NCI-H226 (cell line): ENCODE measurements at regions not wholly inside any gene's neighbourhood (a gene's known extent, or its start where the extent isn't known, plus 50 kb on each side); places are given as distances from the start of the nearest gene placed in this dataset.

Experiments used
- DNase-seq: peaks from one replicate; pipeline ENCODE4 v3.0.0-alpha.2; 2015

DNA sequence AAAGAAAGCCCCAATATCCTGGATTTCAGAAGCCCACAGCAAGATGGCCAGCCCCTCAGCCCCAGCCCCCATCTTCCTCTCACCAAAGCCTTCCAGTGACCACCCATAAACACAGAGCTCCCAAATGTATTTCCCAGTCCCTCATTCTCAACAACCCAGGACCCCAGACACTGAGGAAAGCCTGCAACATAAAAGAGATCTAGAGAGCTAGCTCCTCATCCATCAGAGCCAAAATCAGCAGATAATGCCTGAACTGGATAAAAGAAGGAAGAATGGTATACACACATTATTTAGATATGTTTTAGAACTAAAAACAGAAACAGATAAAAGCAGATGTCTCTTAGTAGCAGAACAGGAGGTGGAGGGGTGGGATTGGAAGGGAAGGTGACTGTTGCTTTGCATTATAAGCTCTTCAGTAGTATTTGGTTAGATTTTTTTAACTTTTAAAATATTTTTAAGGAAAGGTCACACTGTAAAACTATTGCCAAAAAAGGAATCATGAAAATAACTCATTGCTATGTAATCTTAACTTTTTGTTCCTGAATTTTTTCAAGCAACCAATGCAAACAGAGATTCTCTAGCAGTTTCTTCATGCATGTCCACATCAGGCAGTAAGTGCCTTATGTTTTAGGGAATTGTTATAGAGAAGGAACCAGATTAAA lies 144.2 kb upstream of the PKDCC start:
- DNase-seq, result no peak

DNA sequence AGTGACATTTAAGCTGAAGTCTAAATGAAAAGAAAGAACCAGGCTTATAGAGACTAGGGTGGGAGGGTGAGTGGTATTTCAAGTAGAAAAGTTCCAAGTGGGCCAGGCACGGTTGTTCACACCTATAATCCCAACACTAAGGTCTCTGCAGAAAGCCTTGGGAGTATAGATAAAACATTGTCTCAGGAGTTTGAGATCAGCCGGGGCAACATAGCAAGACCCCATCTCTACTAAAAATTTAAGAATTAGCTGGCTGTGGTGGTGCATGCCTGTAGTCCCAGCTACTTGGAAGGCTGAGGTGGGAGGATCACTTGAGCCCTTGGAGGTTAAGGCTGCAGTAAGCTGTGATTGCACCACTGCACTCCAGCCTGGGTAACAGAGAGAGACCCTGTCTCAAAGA lies 143.4 kb upstream of the PKDCC start:
- DNase-seq, result no peak

DNA sequence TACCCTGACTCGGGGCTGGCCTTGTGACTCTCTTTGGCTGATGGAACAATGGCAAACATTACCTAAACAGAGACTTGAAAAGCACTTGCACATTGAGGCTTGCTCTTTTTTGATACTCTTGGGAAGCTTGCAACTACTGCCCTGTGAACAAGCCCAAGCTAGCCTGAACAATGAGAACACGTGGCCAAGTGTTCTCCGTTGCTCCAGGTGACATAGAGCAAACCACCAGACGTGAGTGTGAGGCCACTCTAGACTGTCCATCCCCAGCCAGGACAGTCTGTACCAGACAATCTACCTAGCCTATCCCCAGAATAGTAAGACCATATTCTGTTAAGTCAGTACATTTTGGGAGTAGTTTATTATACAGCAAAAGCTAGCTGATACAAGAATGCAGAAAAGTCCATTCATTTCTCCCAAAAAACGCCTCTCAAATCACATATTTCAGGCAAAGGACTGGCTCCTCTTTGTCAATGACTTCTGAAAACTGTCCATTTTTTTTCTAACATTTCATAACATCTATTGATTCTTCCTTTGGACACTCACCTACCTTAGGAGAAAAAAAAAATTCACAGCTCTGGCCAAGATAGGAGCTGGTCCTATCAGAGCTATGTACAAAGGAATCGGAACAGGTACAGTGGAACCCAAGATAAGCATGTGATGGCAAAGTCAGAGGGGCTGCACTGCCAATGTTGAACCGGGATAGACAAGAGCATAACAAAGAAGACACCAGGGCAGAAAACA lies 142.1 kb upstream of the PKDCC start:
- DNase-seq, result no peak

DNA sequence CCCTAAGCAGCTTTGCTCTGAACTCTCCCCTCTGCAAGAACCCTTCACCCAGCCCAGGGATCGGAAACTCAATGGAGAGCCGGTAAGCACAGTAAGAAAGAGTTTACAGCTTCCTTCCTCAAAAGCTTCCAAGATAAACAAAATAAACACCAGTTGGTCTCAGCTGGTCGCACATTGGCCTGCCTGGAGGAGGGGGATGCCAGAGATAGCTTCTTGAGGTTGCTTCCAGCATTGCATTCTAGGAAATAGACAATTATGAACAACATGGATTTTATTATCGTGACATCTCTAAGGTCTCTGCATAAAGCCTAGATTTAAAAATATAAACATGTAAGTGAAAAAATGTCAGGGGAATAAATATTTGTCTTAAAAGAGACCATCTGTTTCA lies 141.5 kb upstream of the PKDCC start:
- no peak for DNase-seq

DNA sequence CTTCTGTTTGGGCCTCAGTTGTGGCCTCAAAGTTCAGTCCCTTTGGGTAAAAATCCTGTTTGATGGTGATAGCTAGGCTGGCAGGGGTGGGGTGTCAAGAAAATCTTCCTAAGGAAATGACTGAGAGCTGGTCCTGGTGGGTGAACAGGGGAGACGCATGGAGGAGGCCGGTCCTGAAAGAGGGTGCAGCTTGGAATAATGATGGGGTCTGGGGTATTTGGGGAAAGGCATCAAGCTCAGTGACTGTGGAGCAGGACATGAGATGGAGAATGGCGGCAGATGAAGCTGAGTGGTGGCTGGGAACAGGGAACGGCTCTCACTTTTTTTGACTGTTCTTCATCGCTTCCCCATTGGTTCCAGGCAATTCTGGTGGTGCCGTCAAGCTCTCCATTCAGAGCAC lies 140.7 kb upstream of the PKDCC start:
- no peak for DNase-seq

DNA sequence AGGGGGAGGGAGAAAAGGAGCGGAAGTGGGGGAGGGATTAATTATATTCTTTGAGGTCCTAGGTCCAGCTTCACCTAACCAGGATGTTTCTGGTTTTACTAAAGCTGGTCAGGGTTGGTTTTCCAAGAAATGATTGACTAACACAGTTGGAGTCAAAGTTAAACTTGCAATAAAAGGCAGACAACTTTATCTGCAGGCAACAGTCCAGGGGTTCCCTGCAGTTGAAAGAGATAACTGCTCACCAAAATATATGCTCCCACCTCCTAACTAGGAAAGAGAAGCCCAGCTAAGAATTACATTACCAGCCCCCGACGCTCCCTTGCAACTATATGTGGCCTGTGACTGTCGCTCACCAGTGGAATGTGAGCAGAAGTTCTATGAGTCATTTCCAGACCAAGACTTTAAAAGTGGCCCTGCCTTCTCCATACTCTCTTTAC lies 140.0 kb upstream of the PKDCC start:
- DNase-seq, result no peak

DNA sequence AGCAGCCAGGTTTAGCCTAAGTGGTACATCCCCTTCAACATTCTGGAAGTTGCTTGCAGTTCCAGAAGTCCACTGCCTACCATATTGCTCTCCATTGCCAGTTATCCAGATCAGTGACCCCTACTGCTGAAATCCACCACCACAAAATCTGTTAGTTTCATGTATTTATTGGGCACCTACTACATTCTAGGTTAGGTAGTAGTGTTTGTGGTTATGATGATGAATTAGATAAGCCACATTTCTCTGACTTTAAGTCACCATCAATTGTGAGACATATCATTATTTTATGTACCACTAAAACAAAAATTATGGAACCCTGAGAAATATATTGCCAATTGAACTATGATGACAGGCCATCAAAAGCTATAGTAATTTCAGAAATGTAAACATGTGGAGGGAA lies 139.5 kb upstream of the PKDCC start:
- no peak for DNase-seq

DNA sequence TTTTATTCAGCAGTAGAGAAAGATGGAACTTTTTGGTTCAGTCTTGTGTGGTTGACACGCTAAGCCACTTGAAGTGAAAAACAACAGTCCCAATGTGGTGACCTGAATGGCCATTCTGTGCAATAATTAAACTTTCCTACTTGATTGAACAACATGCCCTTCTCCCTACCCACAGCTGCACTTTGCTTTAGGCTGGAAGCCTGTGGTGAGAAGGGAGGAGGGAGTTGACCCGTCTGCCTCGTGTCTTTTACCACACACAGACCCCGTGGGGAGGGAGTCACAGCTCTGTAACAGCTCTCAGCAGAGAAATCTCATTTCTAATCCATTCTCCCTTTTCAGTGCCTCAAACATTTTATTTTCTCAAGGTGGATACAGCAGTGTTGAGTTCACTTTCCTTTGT lies 138.2 kb upstream of the PKDCC start:
- DNase-seq, result no peak

DNA sequence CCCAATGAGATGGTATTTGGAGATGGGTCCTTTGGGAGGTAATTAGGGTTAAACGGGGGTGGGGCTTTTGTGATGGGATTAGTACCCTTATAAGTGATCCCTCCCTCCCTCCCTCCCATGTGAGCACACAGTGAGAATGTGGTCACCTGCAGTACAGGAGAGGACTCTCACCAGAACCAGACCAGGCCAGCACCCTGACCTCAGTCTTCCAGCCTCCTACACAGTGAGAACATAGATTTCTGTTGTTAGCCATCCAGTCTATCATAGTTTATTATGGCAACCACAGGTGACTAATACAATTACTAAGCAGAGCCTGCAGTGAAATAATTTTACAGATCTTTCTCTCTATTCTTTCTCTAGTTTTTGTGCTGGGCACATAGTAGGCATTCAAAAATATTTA lies 137.7 kb upstream of the PKDCC start:
- peak; percentile 86 for DNase-seq

DNA sequence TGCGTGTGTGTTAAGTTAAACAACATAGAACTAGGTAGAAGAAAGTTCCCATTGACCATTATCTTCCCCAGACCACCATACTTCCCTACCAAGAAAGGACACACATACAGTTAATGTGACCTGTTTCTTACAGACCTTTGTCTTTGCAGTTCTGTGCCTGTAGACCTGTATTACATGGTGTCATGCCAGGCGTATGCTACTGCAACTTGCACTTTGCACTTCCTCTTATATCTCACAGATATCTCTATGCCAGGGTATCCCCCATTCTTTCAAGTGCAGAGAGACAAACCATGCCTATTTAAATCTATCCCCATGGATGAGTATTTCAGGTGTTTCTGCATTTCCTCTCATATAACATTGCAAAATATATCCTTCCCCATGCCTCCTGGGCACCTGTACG lies 136.8 kb upstream of the PKDCC start:
- DNase-seq, result no peak

DNA sequence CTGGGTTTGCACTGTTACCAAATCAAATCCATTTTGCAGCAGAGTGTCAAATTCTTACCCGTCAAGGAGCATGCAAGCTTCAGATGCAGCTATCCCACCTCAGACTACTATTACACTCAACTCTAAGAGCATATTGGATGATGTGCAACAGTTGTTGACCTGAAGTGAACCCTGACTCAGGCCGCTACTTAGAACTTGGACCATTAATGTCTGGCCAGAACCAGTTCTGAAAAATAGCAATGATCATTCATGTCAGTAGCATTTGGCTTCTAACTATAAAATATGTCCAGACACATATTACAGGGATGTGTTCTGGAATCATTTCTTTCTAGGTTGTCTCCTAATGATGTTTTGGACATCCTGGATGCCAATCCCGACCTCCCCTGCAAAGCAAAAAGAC lies 135.5 kb upstream of the PKDCC start:
- no peak for DNase-seq

DNA sequence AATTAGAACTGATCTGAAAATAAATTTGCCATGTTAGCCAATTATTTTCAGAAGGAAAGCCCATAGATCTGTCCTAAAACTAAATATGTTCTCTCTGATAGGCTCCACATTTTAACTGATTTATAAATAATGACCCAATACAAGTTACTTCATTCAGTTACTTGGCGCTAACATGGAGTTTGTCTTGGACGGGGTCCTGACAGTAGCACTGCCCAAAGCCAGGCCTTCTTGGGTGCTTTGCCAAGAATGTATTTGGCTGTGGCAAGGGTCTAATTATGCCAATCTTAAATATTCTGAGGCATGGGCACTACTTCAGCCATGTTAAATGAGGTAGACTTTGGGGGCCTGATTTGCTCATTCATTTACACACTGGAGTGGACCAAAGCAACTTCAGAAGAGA lies 135.0 kb upstream of the PKDCC start:
- DNase-seq, result no peak

DNA sequence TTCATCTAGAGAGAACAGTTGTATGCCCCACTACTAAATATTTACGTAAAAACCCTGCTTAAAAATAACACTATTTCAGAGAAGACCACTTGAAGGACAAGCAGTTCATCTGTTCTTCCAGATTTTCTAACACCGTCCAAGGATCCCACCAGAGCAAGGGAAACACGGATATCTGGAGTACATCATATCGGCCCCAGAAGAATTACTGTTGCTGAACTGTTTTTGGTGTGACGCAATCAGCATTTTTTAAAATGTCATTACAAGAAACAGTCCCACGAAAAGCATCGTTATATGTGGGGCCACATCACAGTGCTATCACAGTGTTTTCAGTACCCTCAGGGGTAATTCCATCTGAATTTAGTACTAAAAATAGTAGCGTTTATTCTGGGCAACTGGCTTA lies 134.5 kb upstream of the PKDCC start:
- no peak for DNase-seq

DNA sequence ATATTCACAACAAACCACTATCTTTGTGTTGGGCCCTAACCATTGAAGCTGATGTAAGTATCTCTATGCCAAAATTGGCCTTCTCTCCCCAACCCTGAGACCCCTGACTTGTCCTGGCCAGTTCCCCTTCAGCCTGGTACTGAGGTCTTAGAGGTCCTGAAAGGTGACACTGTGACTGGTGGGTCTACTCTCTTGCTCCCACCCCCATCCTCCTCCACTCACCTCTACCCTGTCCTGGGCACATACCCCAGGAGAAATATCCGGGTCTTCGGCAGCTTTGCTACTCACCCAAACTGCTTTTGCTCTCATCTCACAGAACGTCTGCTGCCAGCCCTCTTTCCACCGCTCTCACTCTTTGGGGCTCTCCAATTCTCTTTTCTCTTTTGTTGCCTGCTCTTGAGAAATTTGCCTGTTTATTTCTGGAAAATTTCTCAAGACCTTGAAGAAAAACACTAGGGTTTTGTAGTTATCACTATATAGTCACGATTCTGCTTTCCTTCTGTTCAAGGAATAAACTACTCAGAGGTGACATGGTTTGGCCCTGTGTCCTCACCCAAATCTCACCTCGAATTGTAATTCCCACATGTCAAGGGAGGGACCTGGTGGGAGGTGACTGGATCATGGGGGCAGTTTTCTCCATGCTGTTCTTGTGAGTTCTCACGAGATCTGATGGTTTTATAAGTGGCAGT lies 133.8 kb upstream of the PKDCC start:
- DNase-seq, result no peak

DNA sequence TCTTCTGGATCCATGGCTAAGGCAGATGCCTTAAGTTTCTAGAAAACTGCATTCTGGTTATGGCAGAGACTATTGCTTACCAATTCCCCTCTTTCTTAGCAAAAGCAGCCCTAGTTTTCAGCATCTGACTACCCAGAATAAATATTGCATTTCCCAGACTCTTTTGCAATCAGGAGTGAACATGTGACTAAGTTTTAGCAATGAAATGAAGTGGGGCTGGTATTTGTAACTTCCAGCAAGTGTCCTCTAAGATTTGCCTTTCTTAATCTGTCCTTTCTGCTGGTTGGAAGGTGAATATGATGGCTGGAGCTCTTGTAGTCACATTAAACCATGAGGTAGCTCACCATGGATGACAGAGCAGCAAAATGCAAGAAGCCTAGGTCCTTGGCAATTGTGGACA lies 132.9 kb upstream of the PKDCC start:
- DNase-seq, result no peak

DNA sequence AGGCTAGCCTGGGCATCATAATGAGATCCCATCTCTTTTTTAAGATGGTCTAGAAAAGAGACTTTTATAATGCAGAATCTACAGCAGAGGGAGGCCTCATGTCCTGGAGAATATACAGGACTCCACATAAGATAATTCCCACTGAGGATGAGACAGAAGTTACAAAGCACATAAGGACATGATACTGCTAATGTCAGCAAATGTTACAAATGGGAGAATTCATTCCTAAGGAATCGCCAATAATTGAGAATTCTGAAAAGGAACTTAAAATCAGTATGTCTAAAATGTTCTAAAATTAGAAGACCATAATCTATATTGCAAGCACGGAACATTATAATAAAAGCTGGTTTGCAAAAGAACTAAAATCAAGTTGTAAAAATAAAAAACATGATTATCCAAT lies 131.6 kb upstream of the PKDCC start:
- DNase-seq, result no peak

DNA sequence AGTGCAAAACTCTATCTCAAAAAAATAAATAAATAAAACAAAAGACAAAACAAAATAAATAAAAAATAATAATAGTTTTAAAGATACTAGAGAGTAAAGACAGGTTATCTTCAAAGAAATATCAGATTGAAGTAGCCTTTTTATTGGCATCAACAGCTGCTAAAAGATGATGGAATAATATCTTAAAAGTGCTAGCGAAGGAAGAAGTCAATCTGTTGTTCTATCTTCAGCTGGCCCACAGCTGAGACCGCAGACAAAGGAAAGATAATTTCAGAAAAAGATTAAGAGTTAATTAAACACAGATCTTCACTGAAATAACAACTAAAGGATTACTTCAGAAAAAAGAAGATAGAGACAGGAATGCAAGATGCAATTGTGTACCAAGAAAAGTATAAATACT lies 130.2 kb upstream of the PKDCC start:
- DNase-seq, result no peak

DNA sequence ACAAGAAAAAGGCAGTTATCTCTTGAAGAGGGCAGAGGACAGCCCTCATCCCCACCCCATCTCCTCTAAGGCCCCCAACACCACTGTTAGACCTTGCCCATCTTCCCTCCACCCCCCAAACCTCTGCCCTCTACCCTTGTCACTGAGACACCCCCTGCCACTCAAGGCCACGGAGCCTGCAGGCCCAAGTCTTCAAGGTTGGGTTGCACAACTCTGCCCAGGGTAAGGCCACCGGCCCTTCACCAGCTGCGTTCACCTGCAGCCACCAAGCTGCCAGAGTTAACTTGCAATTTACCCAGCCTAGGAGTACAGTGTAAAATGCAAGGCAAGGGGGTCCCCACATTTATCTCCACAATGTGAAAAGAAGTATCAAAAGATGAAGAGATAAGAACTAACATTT lies 128.7 kb upstream of the PKDCC start:
- no peak for DNase-seq

DNA sequence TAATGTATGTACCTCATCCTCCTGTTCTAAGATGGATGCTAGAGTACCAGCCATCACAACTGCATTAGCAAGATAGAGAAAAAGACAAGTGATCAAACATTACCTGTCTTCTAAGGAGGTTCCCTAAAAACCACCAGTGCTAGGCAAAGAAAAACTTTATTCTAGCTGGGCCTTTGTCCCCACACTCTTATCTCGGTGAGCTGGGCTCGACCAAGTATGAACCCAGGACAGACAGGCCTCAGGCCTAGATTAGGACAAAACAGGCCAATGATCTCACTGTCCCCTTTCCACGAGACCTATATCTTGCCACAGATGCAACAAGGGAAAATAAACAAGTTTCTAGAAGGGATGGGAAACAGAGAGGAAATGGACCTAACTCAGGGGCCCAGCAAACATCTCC lies 127.6 kb upstream of the PKDCC start:
- no peak for DNase-seq

DNA sequence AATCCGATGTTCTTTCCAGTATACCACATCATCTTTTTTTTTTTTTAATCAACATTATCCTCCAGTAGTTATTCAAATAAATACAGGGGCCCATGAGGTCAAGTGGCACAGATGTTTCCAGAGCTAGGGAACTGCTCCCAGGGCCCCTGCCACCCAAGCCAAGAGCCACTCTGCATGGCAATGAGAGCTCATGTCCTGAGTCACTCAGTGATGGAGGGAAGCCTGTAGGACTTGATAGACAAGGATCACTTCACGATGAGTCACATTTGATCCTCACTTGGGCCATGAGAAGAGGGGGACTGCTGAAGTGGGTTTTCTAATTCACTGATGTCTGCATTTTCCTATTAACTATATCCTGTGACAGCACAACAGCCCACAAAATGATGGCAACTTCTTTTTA lies 127.0 kb upstream of the PKDCC start:
- no peak for DNase-seq

DNA sequence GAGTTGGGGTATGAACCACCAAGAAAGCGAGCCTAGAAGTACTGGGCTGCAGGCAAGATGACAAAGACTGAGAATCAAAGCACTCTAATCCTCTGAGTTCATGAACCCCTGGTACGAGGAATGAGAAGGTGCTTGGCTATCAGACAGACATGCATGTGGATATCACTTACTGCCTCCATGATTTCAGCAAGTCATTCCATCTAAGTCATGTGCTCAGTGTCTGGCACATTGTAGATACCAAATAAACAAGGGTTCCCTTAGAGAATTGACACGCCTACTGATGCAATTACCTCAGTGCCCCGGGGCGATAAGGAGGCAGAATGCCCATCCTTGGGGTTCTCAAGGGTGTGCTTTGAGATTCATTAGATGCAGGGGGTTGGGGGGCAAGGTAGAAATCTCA lies 125.6 kb upstream of the PKDCC start:
- DNase-seq, result peak; percentile 91

DNA sequence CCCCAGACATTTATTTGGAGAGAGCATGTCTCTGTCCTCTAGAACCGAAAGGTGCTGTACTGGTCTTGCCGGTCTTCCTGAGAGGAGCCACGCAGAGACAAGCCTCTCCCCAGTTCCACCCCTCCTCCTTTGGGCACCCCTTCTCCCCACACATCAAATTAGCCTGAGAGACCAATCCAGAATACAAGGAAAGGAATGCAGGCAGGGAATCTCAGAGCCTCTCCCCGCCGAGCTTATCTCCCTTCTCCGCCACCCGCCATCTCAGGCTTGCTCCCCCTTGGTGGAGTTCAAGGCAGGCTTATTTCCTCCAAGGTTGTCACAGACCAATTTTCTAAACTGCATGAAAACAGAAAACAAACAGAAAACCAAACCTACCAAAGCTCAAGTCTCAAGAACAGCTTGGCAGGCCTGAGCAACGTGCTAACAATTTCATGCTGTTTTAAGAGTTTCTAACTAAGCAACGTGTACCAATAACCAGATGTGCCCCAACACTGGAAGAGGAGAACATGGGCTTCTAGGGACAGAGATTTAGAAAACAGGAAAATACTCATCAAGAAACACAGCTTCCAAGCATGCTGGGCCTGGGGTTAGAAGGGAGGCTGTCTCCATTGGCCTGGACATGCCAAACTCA lies 124.5 kb upstream of the PKDCC start:
- DNase-seq, result peak; percentile 67

DNA sequence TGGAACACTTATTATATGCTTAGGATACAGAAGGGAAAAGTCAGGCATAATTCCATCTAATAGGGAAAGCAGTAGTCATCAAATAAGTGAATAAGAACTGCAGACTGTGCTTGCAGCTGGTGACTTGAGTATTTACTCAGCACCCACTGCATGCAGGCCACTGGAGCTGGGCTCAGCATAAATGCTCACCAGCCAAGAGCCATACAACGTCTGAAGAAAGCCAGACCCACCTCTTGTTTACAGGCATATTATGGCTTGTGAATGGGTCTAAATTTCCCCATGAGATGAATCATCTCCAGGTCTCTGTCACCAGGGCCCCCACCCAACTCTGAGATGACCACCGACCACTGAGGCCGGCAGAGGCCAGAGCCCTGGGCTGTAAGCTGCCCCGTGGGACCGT lies 123.8 kb upstream of the PKDCC start:
- DNase-seq, result no peak
